ENCODE measurements at regions not wholly inside any gene's neighbourhood (a gene's known extent, or its start where the extent isn't known, plus 50 kb on each side); places are given as distances from the start of the nearest gene placed in this dataset.

- TF ChIP-seq CHD7 (IDR thresholded peaks at IDR 0.05; ENCODE audit: insufficient replicate concordance, low read length) (no peak), CHD1 (IDR thresholded peaks at IDR 0.05; ENCODE audit: low read depth, low read length) (no peak), JUND (IDR thresholded peaks at IDR 0.05; ENCODE audit: low read length) (no peak), RXRA (IDR thresholded peaks at IDR 0.05; ENCODE audit: insufficient read depth, low read depth, low read length) (no peak), E2F6 (IDR thresholded peaks at IDR 0.05) (no peak), FOSL1 (IDR thresholded peaks at IDR 0.05; ENCODE audit: insufficient read depth, low read depth, low read length) (no peak), GTF2F1 (IDR thresholded peaks at IDR 0.05; ENCODE audit: borderline replicate concordance, low read depth, low read length) (no peak)
Measured at GRCh38 chr10:83458611-83459010, 680.7 kb upstream of the GHITM start (continued).
